ENCODE measurements at regions not wholly inside any gene's neighbourhood (a gene's known extent, or its start where the extent isn't known, plus 50 kb on each side); places are given as distances from the start of the nearest gene placed in this dataset.

DNA sequence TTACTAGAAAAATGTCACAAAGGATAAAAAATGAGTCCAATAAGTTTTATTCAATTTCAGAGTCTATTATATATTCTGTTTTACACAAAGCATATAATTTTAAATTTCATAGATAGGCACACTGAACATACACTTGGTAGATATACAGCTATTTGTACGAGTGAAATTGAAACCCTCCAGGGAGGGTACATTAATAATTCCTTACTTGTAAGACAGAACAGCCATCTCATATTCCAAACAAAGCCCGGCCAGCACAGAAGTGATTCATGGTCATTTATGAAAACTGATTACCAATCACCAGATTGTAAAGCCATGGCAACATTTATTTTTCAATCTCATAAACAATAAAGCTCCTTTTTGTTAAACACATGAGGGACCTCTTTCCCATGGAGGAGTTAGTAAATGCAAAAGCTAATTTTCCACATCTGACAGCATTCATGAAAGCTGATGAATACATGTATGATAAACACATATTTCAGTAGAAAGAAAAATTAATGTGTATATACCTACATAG, 190.6 kb downstream of the TDRD15 start:
- peaks cover 9% of the 10 kb centered on the region for H3K4me1 Mint-ChIP-seq (ENCODE audit: unreplicated experiment)
- no peaks in the 10 kb centered on the region for H3K9me3 Mint-ChIP-seq
- H3K27ac Mint-ChIP-seq = no peak overlapping the region
- no peak for TF ChIP-seq CTCF (conservative IDR thresholded peaks at IDR 0.05)
- no peak overlapping the region for H3K4me3 Mint-ChIP-seq
- DNase-seq (ENCODE audit: extremely low spot score, unreplicated experiment) = no peak
- H3K27me3 Mint-ChIP-seq = peaks cover 15% of the 10 kb centered on the region
- no peaks in the 10 kb centered on the region for H3K36me3 Mint-ChIP-seq

GRCh38 chr2:21317131-21317530, 193.4 kb downstream of the TDRD15 start:
- H3K4me1 Mint-ChIP-seq (ENCODE audit: unreplicated experiment) = peaks cover 9% of the 10 kb centered on the region
- H3K27ac Mint-ChIP-seq = no peak overlapping the region
- TF ChIP-seq CTCF (conservative IDR thresholded peaks at IDR 0.05) = peak; percentile 85
- peaks cover 19% of the 10 kb centered on the region for H3K27me3 Mint-ChIP-seq
- H3K9me3 Mint-ChIP-seq = peaks cover 4% of the 10 kb centered on the region
- no peak for DNase-seq (ENCODE audit: extremely low spot score, unreplicated experiment)
- H3K4me3 Mint-ChIP-seq = no peak overlapping the region
- no peaks in the 10 kb centered on the region for H3K36me3 Mint-ChIP-seq

DNA sequence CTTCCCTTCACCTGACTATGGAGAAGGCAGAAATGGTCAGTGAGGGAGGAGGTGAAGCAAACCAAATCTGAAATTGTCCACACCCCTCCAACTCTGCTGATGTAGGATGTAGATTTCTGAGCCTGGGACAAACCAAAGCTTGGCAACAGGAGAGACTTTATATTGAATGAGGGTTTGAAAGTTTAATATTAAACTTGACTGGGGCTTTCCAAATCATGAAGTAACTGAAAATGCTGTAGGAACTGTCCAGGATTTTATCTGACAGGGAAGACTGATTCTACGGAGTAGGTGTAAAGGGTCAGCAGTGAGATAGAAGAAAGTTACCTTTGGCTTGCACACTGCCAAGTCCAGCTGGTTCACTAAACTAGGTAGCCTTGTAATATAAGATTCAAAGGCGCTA, 194.5 kb downstream of the TDRD15 start:
- peaks cover 9% of the 10 kb centered on the region for H3K4me1 Mint-ChIP-seq (ENCODE audit: unreplicated experiment)
- TF ChIP-seq CTCF (conservative IDR thresholded peaks at IDR 0.05) = no peak
- H3K27me3 Mint-ChIP-seq = peaks cover 19% of the 10 kb centered on the region
- DNase-seq (ENCODE audit: extremely low spot score, unreplicated experiment) = no peak
- H3K27ac Mint-ChIP-seq = no peak overlapping the region
- no peak overlapping the region for H3K4me3 Mint-ChIP-seq
- no peaks in the 10 kb centered on the region for H3K36me3 Mint-ChIP-seq
- H3K9me3 Mint-ChIP-seq = peaks cover 4% of the 10 kb centered on the region

DNA sequence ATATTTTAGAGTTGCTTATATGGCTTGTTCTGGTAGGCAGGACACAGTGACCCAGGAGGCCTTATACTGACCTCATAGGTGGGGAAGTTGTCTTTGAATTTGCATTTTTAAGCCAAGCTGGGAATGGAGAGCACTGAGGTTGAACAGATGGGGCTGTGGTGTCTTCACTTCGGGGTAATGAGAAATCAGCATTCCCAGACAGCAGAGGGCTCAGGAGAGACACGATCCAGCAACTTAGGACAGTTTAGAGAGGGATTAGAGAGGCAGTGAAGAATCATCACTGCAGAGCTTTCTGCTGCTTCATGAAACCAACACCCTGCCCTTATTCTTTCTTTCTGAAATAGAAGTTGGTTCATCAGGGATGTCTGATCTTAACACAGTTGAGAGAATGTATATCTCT, 202.4 kb downstream of the TDRD15 start:
- no peak for DNase-seq (ENCODE audit: extremely low spot score, unreplicated experiment)

GRCh38 chr2:21328177-21328576, 204.4 kb downstream of the TDRD15 start:
- Mint-ChIP-seq H3K4me3 (no peak overlapping the region), H3K9me3 (no peaks in the 10 kb centered on the region), H3K4me1 (ENCODE audit: unreplicated experiment) (peaks cover 2% of the 10 kb centered on the region), H3K27me3 (no peaks in the 10 kb centered on the region), H3K27ac (no peak overlapping the region), H3K36me3 (no peaks in the 10 kb centered on the region)
- no peak for DNase-seq (ENCODE audit: extremely low spot score, unreplicated experiment)
- TF ChIP-seq CTCF (conservative IDR thresholded peaks at IDR 0.05) = no peak

More for the DNA sequence above, 202.4 kb downstream of the TDRD15 start:
- Mint-ChIP-seq H3K4me1 (ENCODE audit: unreplicated experiment) (no peaks in the 10 kb centered on the region), H3K27me3 (no peaks in the 10 kb centered on the region), H3K9me3 (no peaks in the 10 kb centered on the region), H3K36me3 (no peaks in the 10 kb centered on the region), H3K4me3 (no peak overlapping the region), H3K27ac (no peak overlapping the region)
- no peak for TF ChIP-seq CTCF (conservative IDR thresholded peaks at IDR 0.05)
